ENCODE measurements at regions not wholly inside any gene's neighbourhood (a gene's known extent, or its start where the extent isn't known, plus 50 kb on each side); places are given as distances from the start of the nearest gene placed in this dataset.
"Not testable (repeated sequence)": the region's sequence is repeated elsewhere in the genome, so short reads cannot be mapped to it uniquely, and the experiment has no call there.

- no peak for DNase-seq
Measured at GRCh38 chr14:55807881-55808379, 227.9 kb downstream of the KTN1 start.

DNA sequence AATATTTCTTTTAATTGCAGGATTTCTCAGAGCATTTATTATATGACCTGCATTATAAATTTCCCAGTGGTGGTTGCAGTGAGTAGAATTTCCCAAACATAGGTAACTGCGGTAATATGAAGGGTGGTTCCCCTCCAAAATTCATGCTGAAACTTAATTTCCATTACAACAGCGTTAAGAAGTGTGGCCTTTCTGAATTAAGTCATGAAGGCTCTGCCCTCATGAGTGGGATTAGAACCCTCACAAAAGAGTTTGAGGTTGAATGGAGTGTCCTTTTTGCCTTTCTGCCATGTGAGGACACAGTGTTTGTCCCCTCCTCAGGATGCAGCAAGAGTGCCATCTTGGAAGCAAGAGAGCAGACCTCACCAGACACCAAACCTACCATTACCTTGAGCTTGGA lies 233.6 kb downstream of the KTN1 start:
- no peak for DNase-seq

- DNase-seq, result no peak
Measured at GRCh38 chr14:55814064-55814463, 234.1 kb downstream of the KTN1 start.

DNA sequence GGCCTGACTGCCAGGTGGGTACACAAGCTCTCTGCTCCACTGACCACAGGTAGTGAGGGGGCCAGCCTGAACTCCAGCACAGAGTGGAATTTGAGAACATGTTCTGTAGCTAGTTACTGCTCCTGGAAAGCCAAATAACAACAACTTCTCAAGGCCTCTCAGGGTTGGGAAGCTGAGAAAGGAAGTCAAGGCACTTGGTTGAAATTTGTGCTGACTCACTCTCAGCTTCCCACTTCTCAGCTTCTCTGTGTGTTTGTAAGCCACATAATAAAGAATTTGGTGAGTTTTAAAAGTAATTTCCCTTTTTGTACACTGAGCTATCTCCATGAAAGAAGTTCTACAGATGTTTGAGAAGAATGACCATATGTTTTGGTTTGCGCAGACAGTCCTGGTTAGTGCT lies 234.9 kb downstream of the KTN1 start:
- DNase-seq, result peak; percentile 62

GRCh38 chr14:55816225-55816624 lies 236.2 kb downstream of the KTN1 start:
- DNase-seq, result no peak

GRCh38 chr14:55819610-55820304 lies 239.8 kb downstream of the KTN1 start:
- peak; percentile 65 for DNase-seq

DNA sequence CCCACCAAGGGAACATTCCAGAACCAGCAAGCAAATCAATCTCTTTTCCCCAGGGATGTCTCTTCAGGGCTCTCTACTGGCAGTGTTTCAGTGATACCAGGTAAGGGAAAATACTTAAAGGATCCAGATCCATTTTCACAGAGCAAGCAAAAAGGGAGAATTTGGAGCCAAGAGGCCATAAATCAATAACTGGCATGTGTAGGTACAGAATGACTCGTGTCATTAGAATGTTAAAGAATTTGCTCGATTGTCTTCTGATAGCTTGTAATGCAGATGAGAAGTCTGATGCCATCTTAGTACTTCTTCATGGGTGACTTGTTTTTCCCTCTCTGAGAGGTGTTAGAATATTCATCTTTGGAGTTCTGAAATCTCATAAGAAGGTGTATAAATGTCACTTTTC lies 242.9 kb downstream of the KTN1 start:
- no peak for DNase-seq

DNA sequence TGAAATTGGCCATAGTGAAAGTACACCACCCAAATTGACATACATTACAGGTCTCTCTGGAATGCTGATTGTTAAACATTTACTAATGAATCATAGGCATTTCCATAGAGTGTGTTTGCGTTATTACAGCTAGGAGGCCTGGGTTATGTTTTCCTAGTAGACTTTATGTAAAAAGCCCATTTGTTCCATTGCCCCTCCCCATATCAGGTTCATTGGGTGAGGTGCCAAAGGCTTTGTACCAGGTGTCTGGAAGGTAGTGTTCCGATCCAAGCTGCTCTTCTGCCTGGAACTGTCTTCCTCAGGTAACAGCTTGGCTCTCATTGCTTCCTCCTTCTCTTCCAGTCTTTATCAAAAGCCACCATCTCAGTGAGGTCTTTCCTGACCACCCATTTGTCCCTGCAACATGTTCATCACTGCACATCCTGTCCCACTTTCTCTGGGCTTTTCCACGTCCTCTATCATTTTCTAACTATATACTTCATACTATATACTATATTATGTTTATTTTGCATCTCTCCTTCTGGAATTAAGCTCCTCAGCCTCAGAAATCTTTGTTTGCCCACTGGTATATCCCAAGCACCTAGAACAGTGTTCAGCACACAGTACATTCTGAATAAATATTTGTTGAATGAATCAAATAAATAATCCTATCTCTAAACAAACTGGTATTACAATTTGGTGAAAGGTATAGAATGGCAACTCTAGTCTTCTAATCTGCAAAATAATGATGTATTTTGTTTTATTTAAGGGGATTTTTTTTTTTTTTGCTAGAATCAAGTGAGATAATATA lies 252.3 kb downstream of the KTN1 start:
- no peak for DNase-seq

- no peak for DNase-seq
Measured at GRCh38 chr14:55832974-55833373, 253.0 kb downstream of the KTN1 start.

DNA sequence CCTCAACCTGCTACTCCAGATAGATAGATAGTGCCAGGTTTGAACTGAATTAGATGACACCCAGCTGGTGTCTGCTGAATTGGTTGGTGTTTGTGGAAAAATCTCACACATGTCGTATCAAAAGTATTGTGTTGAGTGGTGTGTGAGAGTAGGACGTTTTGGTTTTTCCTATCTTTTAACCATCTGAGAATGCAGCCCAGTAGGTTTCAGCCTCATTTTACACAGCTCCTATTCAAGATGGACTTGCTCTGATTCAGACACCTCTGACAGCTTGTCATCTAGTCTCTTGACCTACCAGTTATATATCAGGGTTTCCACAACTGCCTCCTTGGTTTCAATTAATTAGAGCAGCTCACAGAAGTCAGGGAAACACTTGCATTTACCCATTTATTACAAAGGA lies 254.4 kb downstream of the KTN1 start:
- DNase-seq, result no peak

DNA sequence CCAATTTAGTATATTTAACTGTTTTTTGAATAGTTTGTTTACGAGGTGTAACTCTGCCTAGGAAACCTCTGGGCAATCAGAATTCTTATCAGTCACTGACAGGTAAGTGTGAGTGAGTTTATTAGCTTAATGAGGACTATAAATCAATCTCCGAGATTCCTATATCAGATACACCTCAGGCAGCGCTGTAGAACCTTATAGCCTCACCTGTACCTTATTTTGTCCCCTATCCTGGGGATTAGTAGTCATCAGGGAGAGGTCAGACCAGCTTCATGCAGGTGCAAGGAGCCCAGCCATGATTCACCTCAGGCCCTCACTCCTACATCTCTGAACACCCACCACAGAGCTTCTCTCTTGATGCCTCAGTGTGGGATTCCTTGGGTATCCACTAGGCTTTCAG lies 256.0 kb downstream of the KTN1 start:
- DNase-seq, result no peak

GRCh38 chr14:55837467-55837866 lies 257.5 kb downstream of the KTN1 start:
- no peak for DNase-seq

DNA sequence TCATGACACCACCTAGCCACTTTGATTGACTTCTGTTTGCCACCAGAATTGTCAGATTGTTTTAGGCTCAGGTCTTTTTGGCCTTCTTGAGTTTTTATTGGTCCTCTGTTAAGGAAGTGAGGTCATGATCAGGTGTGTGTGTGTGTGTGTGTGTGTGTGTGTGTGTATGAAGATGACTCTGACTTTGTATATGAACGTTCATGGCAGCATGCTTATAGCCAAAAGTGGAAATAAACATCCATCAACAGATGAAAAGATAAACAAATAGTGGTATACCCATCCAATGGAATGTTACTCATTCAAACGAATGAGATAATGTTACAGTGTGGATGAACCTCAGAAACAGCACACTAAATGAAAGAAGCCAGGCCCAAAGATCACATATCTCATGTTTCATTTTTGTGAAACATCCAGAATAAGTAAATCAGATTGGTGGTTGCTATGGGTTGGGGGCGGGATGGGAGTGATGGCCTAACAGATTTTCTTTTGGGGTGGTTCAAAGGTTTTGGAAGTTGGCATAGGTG lies 258.6 kb downstream of the KTN1 start:
- no peak for DNase-seq

GRCh38 chr14:55839301-55839947 lies 259.4 kb downstream of the KTN1 start:
- DNase-seq, result not testable (repeated sequence)

GRCh38 chr14:55840821-55841220 lies 260.8 kb downstream of the KTN1 start:
- DNase-seq, result no peak

DNA sequence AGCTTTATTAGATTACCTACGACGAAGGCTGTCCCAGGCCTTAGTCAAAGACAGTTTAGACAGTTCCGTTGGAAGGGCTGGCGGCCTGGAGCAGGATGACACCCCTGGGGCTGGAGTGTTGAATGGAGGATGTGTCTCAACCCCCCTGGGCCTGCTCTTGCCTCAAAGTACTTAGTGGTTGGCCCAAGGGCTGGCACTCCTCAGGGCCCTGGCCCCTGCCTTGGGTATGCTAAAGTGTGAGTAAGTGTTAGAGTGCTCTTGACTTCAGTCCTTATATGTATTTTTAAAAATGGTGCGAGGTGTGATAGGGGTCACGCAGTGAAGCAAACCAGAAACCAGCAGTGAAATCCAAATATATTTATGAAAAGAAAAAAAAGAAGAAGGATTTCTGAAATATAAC lies 261.6 kb downstream of the KTN1 start:
- DNase-seq, result no peak

DNA sequence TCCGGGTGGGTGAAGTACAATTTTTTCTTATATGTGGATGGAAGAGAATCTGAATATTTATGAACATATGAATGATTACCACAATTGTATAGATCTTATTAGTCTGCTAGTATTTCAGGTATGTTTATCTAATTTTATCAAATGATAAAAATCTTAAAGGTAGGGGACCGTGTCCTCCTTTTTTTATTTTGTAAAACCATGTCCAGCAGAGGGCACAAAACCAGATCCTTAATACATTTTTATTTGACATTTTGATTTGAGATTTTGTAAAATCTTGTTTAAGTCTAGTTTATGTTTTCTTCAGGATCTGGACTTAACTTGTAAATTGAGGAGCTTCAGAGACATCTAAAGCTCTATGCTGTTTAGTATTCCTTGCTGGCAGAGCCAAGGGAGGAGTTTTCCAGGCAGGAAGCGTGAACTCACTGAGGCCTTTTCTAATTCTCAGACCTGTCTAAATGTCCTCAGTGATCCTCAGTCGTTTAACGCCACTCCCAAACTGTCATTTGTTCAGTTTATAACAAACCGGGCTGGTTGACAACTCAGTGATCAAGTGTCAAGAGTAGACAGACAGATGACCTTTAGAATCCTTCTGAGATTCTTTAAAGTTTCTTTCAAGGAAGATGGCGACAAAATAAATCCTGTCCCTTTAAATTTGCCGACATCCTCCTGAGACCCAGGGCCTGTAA lies 263.9 kb downstream of the KTN1 start:
- DNase-seq, result no peak

DNA sequence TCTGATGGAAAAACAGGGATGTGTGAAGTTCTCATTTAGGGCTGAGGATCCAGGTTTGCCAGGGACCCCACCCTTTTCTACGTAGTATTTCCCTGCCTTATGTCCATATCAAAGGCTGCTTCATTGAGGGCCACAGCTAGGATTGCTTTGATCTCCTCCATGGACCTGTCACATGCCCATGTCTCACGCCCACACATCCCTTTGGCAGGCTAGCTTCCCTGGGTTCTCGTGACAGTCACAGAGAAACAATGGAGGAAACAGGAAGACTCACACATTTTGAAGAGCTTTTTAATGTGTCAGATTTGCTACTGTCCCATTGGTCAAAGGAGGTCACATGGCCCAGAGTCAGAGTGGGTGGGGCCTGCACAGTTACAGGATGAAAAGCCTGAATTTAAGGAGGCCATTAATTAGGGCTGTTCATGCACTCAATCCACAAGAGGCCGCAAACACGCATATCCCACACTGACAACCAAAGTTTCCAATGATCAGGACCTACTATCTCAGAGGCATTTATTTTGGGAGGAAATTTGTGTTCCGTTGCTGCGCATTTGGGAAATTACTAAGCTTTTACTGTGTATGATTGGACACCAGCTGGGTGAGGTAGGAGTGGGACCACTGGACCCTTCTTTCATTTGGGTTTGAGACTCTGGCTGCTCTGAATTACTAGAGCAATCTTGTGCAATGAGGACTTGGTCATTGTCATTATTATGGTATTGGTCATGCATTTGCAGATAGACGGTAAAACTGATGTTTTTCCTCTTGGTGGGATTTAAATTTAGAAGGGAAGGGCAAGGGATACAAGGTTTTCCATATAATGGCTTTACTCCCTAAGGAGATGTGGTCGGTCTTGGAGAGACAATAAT lies 266.2 kb downstream of the KTN1 start:
- no peak for DNase-seq

DNA sequence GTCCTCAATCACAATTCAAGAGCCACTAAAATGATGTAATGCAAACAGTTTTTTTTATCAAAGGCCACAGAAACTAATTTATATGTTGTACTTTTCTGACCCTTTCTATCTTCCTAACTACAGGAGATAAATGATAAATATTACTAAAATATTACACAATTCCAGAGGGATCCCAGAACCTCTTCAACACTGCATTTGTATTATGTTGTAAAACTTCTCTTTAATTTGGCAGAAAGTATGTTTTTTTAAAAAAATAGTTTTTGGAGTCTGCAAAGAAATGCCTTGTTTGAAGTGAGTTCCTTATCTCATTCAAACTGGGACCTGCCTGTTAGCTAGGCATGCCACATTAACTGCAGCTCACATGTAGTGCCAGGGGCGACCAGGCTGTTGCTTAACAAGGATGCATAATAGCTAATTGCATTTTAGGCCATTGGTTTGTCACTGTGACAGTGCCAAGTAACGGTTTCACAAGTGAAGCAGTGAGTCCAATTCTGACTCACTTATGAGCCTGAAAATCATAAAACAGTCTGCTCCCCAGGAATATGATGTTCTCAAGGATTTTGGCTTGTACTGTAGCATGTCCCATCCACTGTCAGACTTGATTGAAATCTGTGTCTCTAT lies 266.9 kb downstream of the KTN1 start:
- DNase-seq, result peak; percentile 30

- peak; percentile 6 for DNase-seq
Measured at GRCh38 chr14:55847766-55848165, 267.8 kb downstream of the KTN1 start.

DNA sequence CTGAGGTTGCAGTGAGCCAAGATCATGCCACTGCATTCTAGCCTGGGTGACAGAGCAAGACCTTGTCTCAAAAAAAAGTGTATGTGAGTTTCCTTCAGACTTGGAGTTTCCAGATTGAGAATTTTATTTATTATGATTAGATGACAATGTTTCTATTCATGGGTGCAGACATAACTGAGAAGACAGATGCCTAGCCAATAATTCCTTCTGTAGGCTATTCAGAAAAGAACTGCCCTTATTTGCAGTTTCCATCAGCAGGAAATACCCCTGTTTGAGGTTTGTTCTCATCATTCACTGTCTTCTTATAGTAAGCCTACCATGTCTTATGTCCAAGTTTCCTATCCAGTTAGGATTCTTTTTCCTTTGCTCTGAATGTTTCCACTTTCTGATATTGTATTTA lies 269.0 kb downstream of the KTN1 start:
- DNase-seq, result no peak

- DNase-seq, result no peak
Measured at GRCh38 chr14:55849833-55850232, 268.4 kb upstream of the PELI2 start.
